Tibial nerve (tissue), 4 donors: ENCODE measurements at regions not wholly inside any gene's neighbourhood (a gene's known extent, or its start where the extent isn't known, plus 50 kb on each side); places are given as distances from the start of the nearest gene placed in this dataset.

Experiments
- DNase-seq, 2 donors: peaks; one replicate each; pipeline ENCODE4 v3.0.0-alpha.2; 2019; ENCODE audit warnings: low spot score in 2 of 2
- H3K27ac ChIP-seq, 4 donors: fragments of 200-600 bp; sonication (generic) in 3 of 4; one replicate each; pipeline ENCODE4 v1.5.1; 2017 to 2019; ENCODE audit warnings: mild to moderate bottlenecking in 1 of 4
- H3K27me3 ChIP-seq, 2 donors: fragments of 200-600 bp; sonication (generic) in 1 of 2; one replicate each; pipeline versions ENCODE4 v1.5.1 to v1.6.0; 2017 to 2019
- H3K36me3 ChIP-seq, 3 donors: fragments of 200-600 bp; sonication (generic); one replicate each; pipeline ENCODE4 v1.5.1; 2018 to 2019
- H3K4me1 ChIP-seq, 4 donors: fragments of 200-600 bp; sonication (generic) in 3 of 4; one replicate each; pipeline ENCODE4 v1.5.1; 2017 to 2019
- H3K4me3 ChIP-seq, 4 donors: fragments of 200-600 bp; sonication (generic) in 3 of 4; one replicate each; pipeline ENCODE4 v1.5.1; 2017 to 2019; ENCODE audit warnings: mild to moderate bottlenecking in 1 of 4, moderate library complexity in 1 of 4
- H3K9me3 ChIP-seq, 4 donors: fragments of 200-600 bp; sonication (generic) in 3 of 4; one replicate each; pipeline ENCODE4 v1.5.1; 2017 to 2019
- CTCF ChIP-seq, 5 experiments: fragments of 200-600 bp in 3 of 5; fragments of 450-650 bp in 2 of 5; sonication (generic) in 3 of 5; IDR thresholded peaks; one replicate each; pipeline ENCODE4 v1.5.1; 2016 to 2019; ENCODE audit warnings: antibody characterized with exemption in 5 of 5, mild to moderate bottlenecking in 3 of 5, moderate library complexity in 2 of 5
- EP300 ChIP-seq, 2 donors: sonication (generic); formaldehyde crosslinking; IDR thresholded peaks; one replicate each; pipeline ENCODE4 v1.6.1; 2017; ENCODE audit warnings: antibody characterized with exemption in 2 of 2, mild to moderate bottlenecking in 1 of 2
- POLR2A ChIP-seq, 2 donors: fragments of 450-650 bp; IDR thresholded peaks; one replicate each; pipeline ENCODE4 v1.6.1; 2017; ENCODE audit warnings: antibody characterized with exemption in 2 of 2, mild to moderate bottlenecking in 2 of 2, moderate library complexity in 2 of 2
- WGBS, 2 donors: methylation state at CpG; one replicate each; pipeline ENCODE4 v1.1.5; 2018; 5-methylcytosine and 5-hydroxymethylcytosine counted together

- Histone ChIP-seq H3K27ac (no peak overlapping the region), H3K9me3 (no peaks in the 10 kb centered on the region), H3K4me3 (no peak overlapping the region), H3K27me3 (no peaks in the 10 kb centered on the region), H3K4me1 (no peaks in the 10 kb centered on the region), H3K36me3 (no peaks in the 10 kb centered on the region)
- WGBS, 2 donors: 83 to 86% methylated on average over 2 of the region's 2 CpGs
- no peak for DNase-seq
- TF ChIP-seq CTCF (IDR thresholded peaks at IDR 0.05) (no peak), EP300 (IDR thresholded peaks at IDR 0.05) (no peak), POLR2A (IDR thresholded peaks at IDR 0.05) (no peak)
Measured at GRCh38 chr12:90020436-90020835, 311.8 kb upstream of the ATP2B1 start.

- Histone ChIP-seq H3K27ac (no peak overlapping the region), H3K4me3 (no peak overlapping the region), H3K27me3 (no peaks in the 10 kb centered on the region), H3K36me3 (no peaks in the 10 kb centered on the region), H3K9me3 (no peaks in the 10 kb centered on the region), H3K4me1 (no peaks in the 10 kb centered on the region)
- WGBS, 2 donors: 69 to 71% methylated on average over 1 of the region's 1 CpG
- DNase-seq: no peak
- TF ChIP-seq EP300 (IDR thresholded peaks at IDR 0.05): no peak
Measured at GRCh38 chr12:90020014-90020413, 311.4 kb upstream of the ATP2B1 start.

- no peaks in the 10 kb centered on the region for H3K9me3 ChIP-seq
- H3K36me3 ChIP-seq: no peaks in the 10 kb centered on the region
- H3K4me3 ChIP-seq: no peak overlapping the region
- H3K27ac ChIP-seq: no peak overlapping the region
- 69 to 75% methylated on average over 2 of the region's 2 CpGs for WGBS, 2 donors
- no peak for DNase-seq
- no peak for TF ChIP-seq EP300 (IDR thresholded peaks at IDR 0.05)
- no peak for TF ChIP-seq CTCF (IDR thresholded peaks at IDR 0.05)
- no peak for TF ChIP-seq POLR2A (IDR thresholded peaks at IDR 0.05)
- no peaks in the 10 kb centered on the region for H3K27me3 ChIP-seq
- no peaks in the 10 kb centered on the region for H3K4me1 ChIP-seq
Measured at GRCh38 chr12:90017316-90017715, 308.7 kb upstream of the ATP2B1 start.

GRCh38 chr12:90015228-90015627 is 306.6 kb upstream of the ATP2B1 start:
- Histone ChIP-seq H3K4me1 (no peaks in the 10 kb centered on the region), H3K36me3 (no peaks in the 10 kb centered on the region), H3K27me3 (no peaks in the 10 kb centered on the region), H3K9me3 (no peaks in the 10 kb centered on the region), H3K27ac (no peak overlapping the region), H3K4me3 (no peak overlapping the region)
- DNase-seq: no peak
- TF ChIP-seq EP300 (IDR thresholded peaks at IDR 0.05) (no peak), POLR2A (IDR thresholded peaks at IDR 0.05) (no peak), CTCF (IDR thresholded peaks at IDR 0.05) (no peak)
- WGBS, 2 donors: 75 to 80% methylated on average over 1 of the region's 1 CpG

- Histone ChIP-seq H3K4me3 (no peak overlapping the region), H3K27me3 (no peaks in the 10 kb centered on the region), H3K9me3 (no peaks in the 10 kb centered on the region), H3K27ac (no peak overlapping the region), H3K36me3 (no peaks in the 10 kb centered on the region), H3K4me1 (no peaks in the 10 kb centered on the region)
- no peak for DNase-seq
- TF ChIP-seq EP300 (IDR thresholded peaks at IDR 0.05) (no peak), CTCF (IDR thresholded peaks at IDR 0.05) (no peak), POLR2A (IDR thresholded peaks at IDR 0.05) (no peak)
Measured at GRCh38 chr12:90013409-90013808, 304.8 kb upstream of the ATP2B1 start.

GRCh38 chr12:90010089-90010488 is 301.5 kb upstream of the ATP2B1 start:
- no peak overlapping the region for H3K27ac ChIP-seq
- H3K4me3 ChIP-seq: no peak overlapping the region
- 73 to 82% methylated on average over 3 of the region's 3 CpGs for WGBS, 2 donors
- DNase-seq: no peak
- H3K9me3 ChIP-seq: no peaks in the 10 kb centered on the region
- no peaks in the 10 kb centered on the region for H3K36me3 ChIP-seq
- H3K4me1 ChIP-seq: no peaks in the 10 kb centered on the region
- TF ChIP-seq CTCF (IDR thresholded peaks at IDR 0.05) (no peak), POLR2A (IDR thresholded peaks at IDR 0.05) (no peak), EP300 (IDR thresholded peaks at IDR 0.05) (no peak)
- no peaks in the 10 kb centered on the region for H3K27me3 ChIP-seq
